Neural cell (in vitro differentiated cells): ENCODE measurements at regions not wholly inside any gene's neighbourhood (a gene's known extent, or its start where the extent isn't known, plus 50 kb on each side); places are given as distances from the start of the nearest gene placed in this dataset.

Source experiments
- H2AFZ ChIP-seq: fragments of 200-600, 300-800 bp; sonication (generic), shearing (Covaris generic); 2 replicates; pipeline ENCODE4 v1.6.0; 2014; ENCODE audit warnings: low read depth, mild to moderate bottlenecking, antibody characterized with exemption, low read length, moderate library complexity
- H3F3A ChIP-seq: fragments of 200-600 bp; shearing (Covaris generic); 2 replicates; pipeline ENCODE4 v1.6.1; 2016; ENCODE audit warnings: mild to moderate bottlenecking, moderate library complexity, mixed read lengths, antibody characterized with exemption, low read length; ENCODE audit not compliant: insufficient read depth, poor library complexity, severe bottlenecking
- H3K27ac ChIP-seq: fragments of 200-600, 300-800 bp; sonication (generic), shearing (Covaris generic); 2 replicates; pipeline ENCODE4 v1.5.1; 2014; ENCODE audit warnings: mild to moderate bottlenecking, low read length, moderate library complexity
- H3K27me3 ChIP-seq: fragments of 300-800, 200-600 bp; sonication (generic), shearing (Covaris generic); 2 replicates; pipeline ENCODE4 v1.6.0; 2014; ENCODE audit warnings: mild to moderate bottlenecking, low read depth, low read length, moderate library complexity; ENCODE audit not compliant: insufficient read depth
- H3K36me3 ChIP-seq: fragments of 300-800, 200-600 bp; sonication (generic), shearing (Covaris generic); 2 replicates; pipeline ENCODE4 v1.5.1; 2014; ENCODE audit warnings: mild to moderate bottlenecking, antibody characterized with exemption, low read length, moderate library complexity; ENCODE audit not compliant: insufficient read depth
- H3K4me2 ChIP-seq: fragments of 300-800, 200-600 bp; sonication (generic), shearing (Covaris generic); 2 replicates; pipeline ENCODE4 v1.6.0; 2014; ENCODE audit warnings: mild to moderate bottlenecking, low read length
- H3K4me3 ChIP-seq: fragments of 300-800, 200-600 bp; sonication (generic), shearing (Covaris generic); 2 replicates; pipeline ENCODE4 v1.5.1; 2014; ENCODE audit warnings: mild to moderate bottlenecking, low read length, moderate library complexity
- H3K79me2 ChIP-seq: fragments of 200-600 bp; shearing (Covaris generic); replicated peaks from 2 replicates; pipeline ENCODE4 v1.6.0; 2014; ENCODE audit warnings: mild to moderate bottlenecking, low read length, moderate library complexity; ENCODE audit not compliant: insufficient read depth
- H3K9ac ChIP-seq: fragments of 300-800, 200-600 bp; sonication (generic), shearing (Covaris generic); 2 replicates; pipeline ENCODE4 v1.6.1; 2016; ENCODE audit warnings: mild to moderate bottlenecking, low read length, mixed read lengths
- H3K9me2 ChIP-seq: fragments of 200-600 bp; shearing (Covaris generic); 2 replicates; pipeline ENCODE4 v1.6.1; 2016; ENCODE audit warnings: mild to moderate bottlenecking, low read length, mixed read lengths; ENCODE audit not compliant: insufficient read depth
- H3K9me3 ChIP-seq: fragments of 200-600, 300-800 bp; sonication (generic), shearing (Covaris generic); 2 replicates; pipeline ENCODE4 v1.6.1; 2016; ENCODE audit warnings: mild to moderate bottlenecking, mixed run types, low read length, moderate library complexity, mixed read lengths
- H4K20me1 ChIP-seq: fragments of 200-600 bp; shearing (Covaris generic); 2 replicates; pipeline ENCODE4 v1.6.1; 2016; ENCODE audit warnings: mild to moderate bottlenecking, mixed run types; ENCODE audit not compliant: insufficient read depth
- CTCF ChIP-seq: fragments of 450-650 bp; IDR thresholded peaks from 2 replicates; pipeline ENCODE4 v1.5.1; 2014; ENCODE audit warnings: antibody characterized with exemption, mild to moderate bottlenecking, moderate library complexity; ENCODE audit not compliant: poor library complexity, severe bottlenecking
- EP300 ChIP-seq: fragments of 450-650 bp; conservative IDR thresholded peaks from 2 replicates; pipeline ENCODE4 v1.6.1; 2014; ENCODE audit warnings: antibody characterized with exemption, mild to moderate bottlenecking, moderate library complexity; ENCODE audit not compliant: poor library complexity, severe bottlenecking
- EZH2 ChIP-seq: fragments of 200-600, 300-800 bp; shearing (Covaris generic), sonication (generic); IDR thresholded peaks from 2 replicates; pipeline ENCODE4 v1.6.1; 2014; ENCODE audit warnings: antibody characterized with exemption, low read length, borderline replicate concordance, mild to moderate bottlenecking; ENCODE audit not compliant: insufficient read depth, poor library complexity, severe bottlenecking
- MXI1 ChIP-seq: fragments of 450-650 bp; conservative IDR thresholded peaks from 2 replicates; pipeline ENCODE4 v1.6.1; 2014; ENCODE audit warnings: antibody characterized with exemption, mild to moderate bottlenecking; ENCODE audit not compliant: poor library complexity, severe bottlenecking
- POLR2AphosphoS5 ChIP-seq: IDR thresholded peaks from 2 replicates; pipeline ENCODE4 v1.6.1; 2012
- RAD21 ChIP-seq: fragments of 450-650 bp; conservative IDR thresholded peaks from 2 replicates; pipeline ENCODE4 v1.6.1; 2014; ENCODE audit warnings: antibody characterized with exemption, mild to moderate bottlenecking, moderate library complexity
- REST ChIP-seq: IDR thresholded peaks from 2 replicates; pipeline ENCODE4 v1.6.1; 2012; ENCODE audit warnings: borderline replicate concordance
- SMC3 ChIP-seq: fragments of 450-650 bp; conservative IDR thresholded peaks from 2 replicates; pipeline ENCODE4 v1.6.1; 2014; ENCODE audit warnings: antibody characterized with exemption, mild to moderate bottlenecking, moderate library complexity; ENCODE audit not compliant: poor library complexity
- TAF1 ChIP-seq: IDR thresholded peaks from 2 replicates; pipeline ENCODE4 v1.6.1; 2012; ENCODE audit warnings: low read depth

GRCh38 chr9:80061940-80062339 lies 490.2 kb downstream of the TLE4 start:
- Histone ChIP-seq H3K9me3 (no peaks in the 10 kb centered on the region), H3K36me3 (no peaks in the 10 kb centered on the region), H3K4me3 (no peak overlapping the region), H4K20me1 (no peaks in the 10 kb centered on the region), H3K9ac (no peak overlapping the region), H2AFZ (no peak overlapping the region), H3K27me3 (peaks cover 2% of the 10 kb centered on the region), H3K4me2 (no peak overlapping the region), H3F3A (no peaks in the 10 kb centered on the region), H3K9me2 (no peaks in the 10 kb centered on the region), H3K79me2 (no peaks in the 10 kb centered on the region), H3K27ac (no peak overlapping the region)
- TF ChIP-seq TAF1 (no peak), RAD21 (no peak), EZH2 (no peak), CTCF (no peak), POLR2AphosphoS5 (no peak), REST (no peak), SMC3 (no peak), EP300 (no peak), MXI1 (no peak)

GRCh38 chr9:80061096-80061495 lies 489.3 kb downstream of the TLE4 start:
- no peaks in the 10 kb centered on the region for H4K20me1 ChIP-seq
- no peaks in the 10 kb centered on the region for H3F3A ChIP-seq
- no peak overlapping the region for H2AFZ ChIP-seq
- H3K9ac ChIP-seq: no peak overlapping the region
- H3K4me2 ChIP-seq: no peak overlapping the region
- peaks cover 2% of the 10 kb centered on the region for H3K27me3 ChIP-seq
- no peaks in the 10 kb centered on the region for H3K36me3 ChIP-seq
- H3K9me3 ChIP-seq: no peaks in the 10 kb centered on the region
- H3K4me3 ChIP-seq: no peak overlapping the region
- TF ChIP-seq EZH2 (no peak), REST (no peak), EP300 (no peak), CTCF (no peak), TAF1 (no peak), RAD21 (no peak), POLR2AphosphoS5 (no peak)
- H3K9me2 ChIP-seq: no peaks in the 10 kb centered on the region
- no peaks in the 10 kb centered on the region for H3K79me2 ChIP-seq
- H3K27ac ChIP-seq: no peak overlapping the region
